HG03520 (cell line): ENCODE measurements at regions not wholly inside any gene's neighbourhood (a gene's known extent, or its start where the extent isn't known, plus 50 kb on each side); places are given as distances from the start of the nearest gene placed in this dataset.

Experiments used
- ATAC-seq: cut with Tn5 transposase; IDR thresholded peaks from one replicate; pipeline ENCODE4 v1.9.1; 2021; ENCODE audit warnings: mild to moderate bottlenecking, moderate library complexity; ENCODE audit not compliant: unreplicated experiment

GRCh38 chr15:26477044-26477443 lies 295.8 kb downstream of the GABRB3 start:
- ATAC-seq = no peak

DNA sequence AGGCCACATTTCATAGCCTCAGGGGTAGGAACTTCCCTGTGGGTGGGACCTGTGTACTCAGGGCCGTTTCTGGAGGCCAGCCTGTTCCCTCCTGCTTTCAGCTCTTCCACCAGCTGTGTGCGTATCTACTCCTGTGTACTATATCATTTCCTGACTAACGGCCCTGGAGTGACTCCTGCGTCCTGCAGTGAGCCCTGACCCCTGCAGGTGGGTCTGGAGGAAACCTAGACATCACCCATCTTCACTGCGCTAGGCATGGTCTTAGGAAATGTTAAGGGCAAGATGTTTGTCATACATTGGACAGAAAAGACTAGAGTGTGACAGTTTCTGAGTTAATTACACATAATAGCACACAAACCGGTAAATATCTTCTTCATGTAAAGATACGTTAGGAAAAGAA lies 297.3 kb downstream of the GABRB3 start:
- ATAC-seq = no peak

GRCh38 chr15:26472661-26473060 lies 300.2 kb downstream of the GABRB3 start:
- ATAC-seq = no peak

DNA sequence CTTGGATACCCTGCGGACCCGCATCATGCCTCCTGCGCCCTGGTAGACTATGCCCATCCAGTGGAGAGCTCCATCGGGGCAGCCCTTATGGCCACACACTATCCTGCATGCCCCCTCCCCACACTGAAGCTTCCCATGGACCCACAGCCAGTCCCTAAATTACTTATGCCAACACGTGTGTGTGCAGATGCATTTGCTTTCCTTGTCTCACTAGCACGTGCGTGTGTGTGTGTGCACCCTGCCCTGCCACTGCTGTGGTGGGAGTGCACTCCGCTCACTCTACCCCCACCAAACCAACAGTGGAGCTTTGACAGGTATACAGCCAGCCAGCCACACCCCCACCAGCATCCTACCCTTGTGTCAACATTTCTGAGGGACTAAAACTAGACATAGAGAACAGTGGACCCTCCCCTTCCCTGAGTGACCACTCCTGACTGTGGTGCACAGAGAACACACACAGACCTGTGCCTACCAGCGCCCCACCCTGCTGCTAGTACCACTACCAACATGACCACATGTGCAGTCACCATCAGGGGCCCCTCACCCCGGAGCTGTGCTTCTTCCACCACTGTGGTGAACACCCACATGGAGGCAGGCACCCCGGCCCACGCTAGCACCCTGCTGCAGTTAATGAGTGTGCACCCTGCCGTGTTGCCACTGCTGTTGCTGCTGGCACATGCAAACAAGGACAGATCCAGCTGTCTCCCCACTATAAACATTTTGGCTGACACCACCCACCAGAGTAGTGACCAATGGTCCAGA lies 310.8 kb downstream of the GABRB3 start:
- no peak for ATAC-seq

GRCh38 chr15:26460165-26460564 lies 312.7 kb downstream of the GABRB3 start:
- ATAC-seq = no peak

GRCh38 chr15:26455828-26456227 lies 317.0 kb downstream of the GABRB3 start:
- ATAC-seq = no peak

DNA sequence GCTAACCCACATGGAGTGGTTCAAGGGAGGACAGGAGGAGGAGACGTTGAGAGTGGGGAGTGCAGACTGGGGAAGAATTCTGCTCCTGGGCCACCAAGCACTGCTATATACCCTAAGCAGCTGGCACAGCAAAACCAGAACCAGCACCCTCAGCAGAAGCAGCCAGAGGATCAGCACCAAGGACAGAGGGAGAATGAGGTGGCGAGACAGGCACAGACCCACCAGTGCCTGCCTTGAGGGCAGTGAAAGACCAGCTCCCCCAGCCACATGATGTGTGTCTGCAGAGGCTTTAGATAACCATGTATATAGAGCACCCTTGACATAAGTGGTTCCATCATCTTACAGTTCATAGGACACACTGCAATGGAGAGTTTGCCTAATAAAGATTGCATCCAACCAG lies 319.0 kb downstream of the GABRB3 start:
- no peak for ATAC-seq

GRCh38 chr15:26451995-26452394 lies 320.9 kb downstream of the GABRB3 start:
- no peak for ATAC-seq

GRCh38 chr15:26449291-26449690 lies 323.6 kb downstream of the GABRB3 start:
- ATAC-seq = no peak

DNA sequence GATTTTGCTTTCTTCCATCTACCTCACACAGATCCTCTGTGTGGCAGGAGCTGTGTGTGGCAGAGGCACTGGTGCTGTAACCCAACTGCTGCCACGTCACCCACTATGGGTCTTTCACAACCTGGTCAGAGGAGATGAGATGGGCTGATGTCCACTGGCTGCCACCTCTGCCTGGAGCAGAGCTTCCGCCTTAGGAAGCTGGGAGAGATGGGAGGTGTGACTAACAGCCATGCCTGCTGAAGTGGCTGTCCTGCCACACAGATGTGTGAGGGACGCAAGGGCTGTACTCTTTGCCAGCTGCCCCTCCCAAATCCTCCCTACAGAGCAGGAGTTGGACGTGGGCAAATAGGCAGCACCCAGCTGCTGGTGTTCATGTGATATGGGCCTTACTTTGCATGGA lies 329.5 kb downstream of the GABRB3 start:
- no peak for ATAC-seq

DNA sequence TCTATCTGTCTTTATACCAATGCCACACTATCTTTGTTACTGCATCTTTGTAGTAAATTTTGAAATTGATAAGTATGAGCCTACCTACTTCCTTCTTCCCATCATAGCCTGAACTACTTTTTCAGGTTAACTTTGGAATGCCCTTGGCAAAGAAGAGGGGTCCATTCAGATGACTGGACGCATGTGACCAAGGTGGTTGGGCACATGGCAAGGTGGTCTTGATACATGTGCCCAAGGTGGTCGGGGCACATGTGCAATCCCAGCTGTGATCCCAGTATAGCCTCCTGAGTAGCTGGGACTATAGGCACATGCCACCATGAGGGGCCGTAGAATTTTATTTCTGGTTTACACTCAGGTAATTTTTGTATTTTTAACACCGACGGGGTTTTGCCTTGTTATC lies 330.2 kb downstream of the GABRB3 start:
- ATAC-seq = no peak

DNA sequence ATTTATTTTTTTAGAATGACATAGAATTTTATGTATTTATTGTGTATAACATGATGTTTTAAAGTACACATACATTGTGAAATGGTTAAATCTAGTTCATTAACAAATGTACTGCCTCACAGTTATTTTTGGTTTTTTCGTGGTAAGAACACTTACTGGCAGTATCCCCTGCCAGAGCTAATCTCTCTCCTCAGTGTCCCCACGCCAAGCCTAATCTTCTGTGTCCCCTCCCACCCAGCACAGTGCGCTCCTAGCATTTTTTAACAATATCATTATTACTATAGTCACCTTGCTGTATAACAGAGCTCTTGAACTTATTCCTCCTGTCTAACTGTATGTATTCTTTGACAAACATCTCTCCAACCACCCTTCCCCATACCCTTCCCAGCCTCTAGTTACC lies 333.2 kb downstream of the GABRB3 start:
- no peak for ATAC-seq

DNA sequence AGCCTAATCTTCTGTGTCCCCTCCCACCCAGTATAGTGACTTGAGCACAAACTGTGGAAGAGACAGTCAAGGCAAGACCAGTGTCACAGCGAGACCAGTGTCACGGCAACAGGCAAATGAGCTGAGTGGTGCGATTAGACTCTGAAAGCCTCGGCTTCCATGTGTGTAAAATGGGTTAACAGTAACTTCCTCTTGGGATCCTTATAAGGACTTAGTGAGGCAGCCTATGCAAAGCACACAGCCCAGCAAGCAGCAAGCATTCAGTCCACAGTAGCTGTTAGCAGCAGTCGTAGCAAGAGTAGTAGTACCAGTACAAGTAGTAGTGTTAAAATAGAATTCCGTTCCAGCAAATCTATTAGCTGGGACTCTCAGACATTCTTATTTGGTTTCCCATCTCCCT lies 334.1 kb downstream of the GABRB3 start:
- ATAC-seq = no peak

- no peak for ATAC-seq
Observed at GRCh38 chr15:26438316-26438715, 334.6 kb downstream of the GABRB3 start.

GRCh38 chr15:26433818-26434217 lies 339.0 kb downstream of the GABRB3 start:
- no peak for ATAC-seq

GRCh38 chr15:26433060-26433459 lies 339.8 kb downstream of the GABRB3 start:
- no peak for ATAC-seq

DNA sequence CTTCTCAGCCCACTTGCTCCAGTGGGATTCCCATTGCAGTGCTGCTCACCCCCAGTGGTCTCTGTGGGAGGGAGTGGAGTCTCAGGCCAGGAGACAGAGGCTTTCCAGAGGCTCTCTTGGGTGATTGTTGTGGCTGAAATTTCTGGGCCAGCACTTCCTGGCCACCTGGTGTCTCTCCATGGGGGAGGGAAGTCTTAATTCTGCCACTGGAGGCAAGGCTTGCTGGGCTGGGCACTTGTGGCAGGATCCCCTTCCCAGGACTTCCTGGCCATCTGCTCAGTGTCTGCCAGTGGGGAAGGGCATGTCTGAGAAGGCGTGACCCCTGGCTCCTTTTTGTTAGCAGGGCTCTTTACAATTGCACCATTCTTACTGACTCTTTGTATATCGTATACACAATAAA lies 351.8 kb downstream of the GABRB3 start:
- no peak for ATAC-seq

DNA sequence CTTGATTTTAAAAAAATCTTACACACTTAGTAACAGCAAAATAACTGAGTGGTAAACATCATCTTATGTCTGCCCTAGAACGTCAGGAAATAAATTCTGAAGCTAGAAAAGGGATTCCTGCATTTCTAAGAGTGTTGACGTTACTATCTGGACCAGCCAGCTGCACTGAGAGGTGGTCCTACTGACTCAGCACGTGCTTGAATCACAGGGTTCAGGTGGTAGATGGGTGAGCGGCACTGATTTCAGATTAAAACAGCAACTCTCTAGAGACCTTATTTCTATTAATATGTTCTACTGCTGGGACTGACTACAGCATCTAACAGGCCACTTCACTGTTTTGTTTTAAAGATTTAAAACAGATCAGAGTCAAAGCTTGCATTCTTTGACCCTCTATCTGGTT lies 377.2 kb downstream of the GABRB3 start:
- ATAC-seq = no peak

DNA sequence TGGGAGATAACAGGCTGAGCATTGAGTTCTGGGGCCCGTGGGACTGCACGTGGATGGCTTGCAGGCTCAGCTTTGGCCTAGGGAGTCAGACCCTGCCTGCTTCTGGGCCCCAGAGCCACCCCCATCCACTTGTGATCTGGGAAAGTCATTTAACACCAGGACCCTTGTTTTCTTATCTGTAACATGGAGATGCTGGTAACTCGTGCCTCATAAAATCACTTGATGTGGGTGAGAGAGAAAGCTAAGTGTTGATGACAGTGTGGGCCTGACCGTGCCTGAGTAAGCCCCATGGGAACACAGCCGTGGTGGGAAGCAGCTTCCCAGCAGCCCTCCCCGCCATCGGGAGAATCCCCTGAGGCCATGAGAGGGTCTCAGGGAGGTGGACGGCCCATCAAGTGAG lies 378.1 kb downstream of the GABRB3 start:
- no peak for ATAC-seq

- no peak for ATAC-seq
Observed at GRCh38 chr15:26392956-26393355, 379.9 kb downstream of the GABRB3 start.

GRCh38 chr15:26391567-26392194 lies 381.2 kb downstream of the GABRB3 start:
- no peak for ATAC-seq

DNA sequence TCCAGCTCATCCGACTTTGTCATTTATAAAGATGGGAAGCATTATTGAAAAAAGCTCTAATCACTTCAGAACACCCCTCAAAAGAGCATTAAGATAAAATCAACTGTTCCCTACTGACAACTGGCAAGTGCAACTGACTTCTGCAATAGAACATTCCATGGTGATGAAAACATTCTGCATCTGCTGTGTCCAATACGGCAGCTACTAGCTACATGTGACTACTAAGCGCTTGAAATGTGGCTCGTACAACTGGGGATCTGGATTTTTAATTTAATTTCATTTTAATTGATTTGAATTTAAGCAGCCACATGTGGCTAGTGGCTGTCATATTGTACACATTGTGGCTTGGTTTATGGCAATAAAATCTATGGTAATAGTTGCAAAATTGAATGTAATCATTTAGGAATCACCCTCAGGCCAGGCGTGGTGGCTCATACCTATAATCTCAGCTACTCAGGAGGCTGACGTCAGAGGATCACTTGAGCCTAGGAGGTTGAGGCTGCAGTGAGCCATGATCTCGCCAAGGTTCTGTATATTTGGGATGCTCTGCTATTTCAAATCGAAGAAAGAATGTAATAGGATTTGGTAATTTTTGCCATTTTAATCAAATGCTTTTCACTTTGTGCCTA lies 390.3 kb downstream of the GABRB3 start:
- no peak for ATAC-seq
